ENCODE measurements at regions not wholly inside any gene's neighbourhood (a gene's known extent, or its start where the extent isn't known, plus 50 kb on each side); places are given as distances from the start of the nearest gene placed in this dataset.

DNA sequence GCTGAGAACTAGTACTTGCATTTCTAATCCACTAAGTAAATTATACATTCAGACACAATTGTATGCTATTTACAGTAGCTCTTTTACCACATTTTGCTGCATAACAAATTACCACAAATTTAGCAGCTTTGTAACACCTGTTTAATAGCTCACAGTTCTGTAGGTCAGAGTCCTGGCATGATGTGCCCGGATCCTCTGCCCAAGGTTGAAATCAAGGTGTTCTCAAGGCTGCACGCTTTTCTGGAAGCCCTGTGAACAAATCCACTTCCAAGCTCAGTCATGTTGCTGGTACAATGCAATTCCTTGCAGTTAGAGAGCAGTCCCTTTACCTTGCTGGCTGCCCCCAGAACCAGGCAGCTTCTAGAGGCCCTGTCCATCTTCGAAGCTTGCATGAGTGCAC lies 716.0 kb downstream of the HACE1 start:
- TF ChIP-seq, protein P1, sequence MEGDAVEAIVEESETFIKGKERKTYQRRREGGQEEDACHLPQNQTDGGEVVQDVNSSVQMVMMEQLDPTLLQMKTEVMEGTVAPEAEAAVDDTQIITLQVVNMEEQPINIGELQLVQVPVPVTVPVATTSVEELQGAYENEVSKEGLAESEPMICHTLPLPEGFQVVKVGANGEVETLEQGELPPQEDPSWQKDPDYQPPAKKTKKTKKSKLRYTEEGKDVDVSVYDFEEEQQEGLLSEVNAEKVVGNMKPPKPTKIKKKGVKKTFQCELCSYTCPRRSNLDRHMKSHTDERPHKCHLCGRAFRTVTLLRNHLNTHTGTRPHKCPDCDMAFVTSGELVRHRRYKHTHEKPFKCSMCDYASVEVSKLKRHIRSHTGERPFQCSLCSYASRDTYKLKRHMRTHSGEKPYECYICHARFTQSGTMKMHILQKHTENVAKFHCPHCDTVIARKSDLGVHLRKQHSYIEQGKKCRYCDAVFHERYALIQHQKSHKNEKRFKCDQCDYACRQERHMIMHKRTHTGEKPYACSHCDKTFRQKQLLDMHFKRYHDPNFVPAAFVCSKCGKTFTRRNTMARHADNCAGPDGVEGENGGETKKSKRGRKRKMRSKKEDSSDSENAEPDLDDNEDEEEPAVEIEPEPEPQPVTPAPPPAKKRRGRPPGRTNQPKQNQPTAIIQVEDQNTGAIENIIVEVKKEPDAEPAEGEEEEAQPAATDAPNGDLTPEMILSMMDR (IDR thresholded peaks at IDR 0.05) = no peak
- TF ChIP-seq POLR2AphosphoS5 (IDR thresholded peaks at IDR 0.05) (no peak), EP300 (IDR thresholded peaks at IDR 0.05) (no peak)
